ENCODE measurements at regions not wholly inside any gene's neighbourhood (a gene's known extent, or its start where the extent isn't known, plus 50 kb on each side); places are given as distances from the start of the nearest gene placed in this dataset.

DNA sequence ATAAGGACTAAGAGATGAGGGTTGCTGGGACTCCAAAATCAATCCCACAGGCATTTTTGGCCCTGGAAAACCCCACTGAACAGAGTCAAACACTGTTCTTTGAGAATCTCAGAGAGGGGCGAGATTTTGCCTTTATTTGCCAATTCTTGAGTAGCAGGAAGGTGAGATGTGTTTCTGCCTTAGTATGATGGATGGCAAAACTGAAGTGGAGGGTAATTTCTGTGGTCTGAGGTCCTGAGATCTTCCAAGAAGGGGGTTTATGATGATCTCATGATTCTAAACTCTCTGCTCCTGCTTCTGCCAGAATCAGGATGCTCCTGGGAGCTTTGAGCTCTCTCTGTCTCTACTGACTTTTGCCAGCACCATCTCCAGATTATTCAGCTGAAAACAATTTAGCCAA, 174.8 kb upstream of the CLINT1 start:
- no peak overlapping the region for H3K4me3 ChIP-seq (ENCODE audit: low read length)
- no peaks in the 10 kb centered on the region for H3K4me1 ChIP-seq (ENCODE audit: low read length)
- no peaks in the 10 kb centered on the region for H3K9me3 ChIP-seq (replicated peaks; ENCODE audit: insufficient read depth, low read length)
- no peak overlapping the region for H3K9ac ChIP-seq (ENCODE audit: low read length)
- no peaks in the 10 kb centered on the region for H3K36me3 ChIP-seq (replicated peaks; ENCODE audit: insufficient read depth, low read length)
- H2AFZ ChIP-seq (ENCODE audit: low read length), result no peak overlapping the region
- no peaks in the 10 kb centered on the region for H3F3A ChIP-seq (ENCODE audit: insufficient read depth, low read length)
- no peaks in the 10 kb centered on the region for H3K79me2 ChIP-seq (ENCODE audit: low read length)
- no peak overlapping the region for H3K4me2 ChIP-seq (ENCODE audit: low read depth, low read length)
- H4K20me1 ChIP-seq (ENCODE audit: insufficient read depth, low read length), result no peaks in the 10 kb centered on the region
- no peaks in the 10 kb centered on the region for H3K9me2 ChIP-seq (replicated peaks; ENCODE audit: insufficient read depth, low read length)
- H3K27me3 ChIP-seq (replicated peaks; ENCODE audit: insufficient read depth, low read length), result no peaks in the 10 kb centered on the region
- TF ChIP-seq, protein P1, sequence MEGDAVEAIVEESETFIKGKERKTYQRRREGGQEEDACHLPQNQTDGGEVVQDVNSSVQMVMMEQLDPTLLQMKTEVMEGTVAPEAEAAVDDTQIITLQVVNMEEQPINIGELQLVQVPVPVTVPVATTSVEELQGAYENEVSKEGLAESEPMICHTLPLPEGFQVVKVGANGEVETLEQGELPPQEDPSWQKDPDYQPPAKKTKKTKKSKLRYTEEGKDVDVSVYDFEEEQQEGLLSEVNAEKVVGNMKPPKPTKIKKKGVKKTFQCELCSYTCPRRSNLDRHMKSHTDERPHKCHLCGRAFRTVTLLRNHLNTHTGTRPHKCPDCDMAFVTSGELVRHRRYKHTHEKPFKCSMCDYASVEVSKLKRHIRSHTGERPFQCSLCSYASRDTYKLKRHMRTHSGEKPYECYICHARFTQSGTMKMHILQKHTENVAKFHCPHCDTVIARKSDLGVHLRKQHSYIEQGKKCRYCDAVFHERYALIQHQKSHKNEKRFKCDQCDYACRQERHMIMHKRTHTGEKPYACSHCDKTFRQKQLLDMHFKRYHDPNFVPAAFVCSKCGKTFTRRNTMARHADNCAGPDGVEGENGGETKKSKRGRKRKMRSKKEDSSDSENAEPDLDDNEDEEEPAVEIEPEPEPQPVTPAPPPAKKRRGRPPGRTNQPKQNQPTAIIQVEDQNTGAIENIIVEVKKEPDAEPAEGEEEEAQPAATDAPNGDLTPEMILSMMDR (IDR thresholded peaks at IDR 0.05; ENCODE audit: low read length), result no peak
- no peak overlapping the region for H3K27ac ChIP-seq (ENCODE audit: low read length)
- no peak for DNase-seq

GRCh38 chr5:158033076-158033475, 174.1 kb upstream of the CLINT1 start:
- H3K4me1 ChIP-seq (ENCODE audit: low read length), result no peaks in the 10 kb centered on the region
- no peak for DNase-seq
- H3K9ac ChIP-seq (ENCODE audit: low read length), result no peak overlapping the region
- no peaks in the 10 kb centered on the region for H3K36me3 ChIP-seq (replicated peaks; ENCODE audit: insufficient read depth, low read length)
- H3K9me3 ChIP-seq (replicated peaks; ENCODE audit: insufficient read depth, low read length), result no peaks in the 10 kb centered on the region
- H3K27me3 ChIP-seq (replicated peaks; ENCODE audit: insufficient read depth, low read length), result no peaks in the 10 kb centered on the region
- H3K27ac ChIP-seq (ENCODE audit: low read length), result no peak overlapping the region
- no peaks in the 10 kb centered on the region for H4K20me1 ChIP-seq (ENCODE audit: insufficient read depth, low read length)
- no peak for TF ChIP-seq EZH2phosphoT487 (IDR thresholded peaks at IDR 0.05; ENCODE audit: low read length)
- no peak overlapping the region for H3K4me2 ChIP-seq (ENCODE audit: low read depth, low read length)
- H3F3A ChIP-seq (ENCODE audit: insufficient read depth, low read length), result no peaks in the 10 kb centered on the region
- no peaks in the 10 kb centered on the region for H3K79me2 ChIP-seq (ENCODE audit: low read length)
- H3K9me2 ChIP-seq (replicated peaks; ENCODE audit: insufficient read depth, low read length), result no peaks in the 10 kb centered on the region
- H2AFZ ChIP-seq (ENCODE audit: low read length), result no peak overlapping the region
- H3K4me3 ChIP-seq (ENCODE audit: low read length), result no peak overlapping the region

DNA sequence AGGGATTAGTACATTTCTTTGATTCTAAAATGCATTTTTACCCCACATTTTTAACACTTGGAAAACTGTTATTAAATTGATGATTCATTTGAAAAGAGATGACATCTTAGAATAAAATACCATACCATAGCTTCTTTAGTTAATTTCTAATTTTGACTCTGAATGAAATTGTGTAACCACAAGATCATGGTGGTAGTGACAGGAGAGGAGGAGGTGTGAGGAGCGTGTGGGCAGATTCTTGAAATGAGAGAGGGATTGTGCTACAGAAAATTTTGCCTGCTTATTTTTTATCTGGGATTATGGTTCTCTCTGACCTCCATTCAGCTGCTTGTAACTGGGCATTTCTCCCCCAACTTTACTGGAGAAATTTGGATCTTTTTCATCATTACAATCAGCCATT, 173.3 kb upstream of the CLINT1 start:
- Histone ChIP-seq H3K9ac (ENCODE audit: low read length) (no peak overlapping the region), H4K20me1 (ENCODE audit: insufficient read depth, low read length) (no peaks in the 10 kb centered on the region), H3K4me1 (ENCODE audit: low read length) (no peaks in the 10 kb centered on the region), H3K9me3 (replicated peaks; ENCODE audit: insufficient read depth, low read length) (no peaks in the 10 kb centered on the region), H3K36me3 (replicated peaks; ENCODE audit: insufficient read depth, low read length) (no peaks in the 10 kb centered on the region), H3K79me2 (ENCODE audit: low read length) (no peaks in the 10 kb centered on the region), H3K27ac (ENCODE audit: low read length) (no peak overlapping the region), H3K4me2 (ENCODE audit: low read depth, low read length) (no peak overlapping the region), H2AFZ (ENCODE audit: low read length) (no peak overlapping the region), H3F3A (ENCODE audit: insufficient read depth, low read length) (no peaks in the 10 kb centered on the region), H3K4me3 (ENCODE audit: low read length) (no peak overlapping the region), H3K27me3 (replicated peaks; ENCODE audit: insufficient read depth, low read length) (no peaks in the 10 kb centered on the region), H3K9me2 (replicated peaks; ENCODE audit: insufficient read depth, low read length) (no peaks in the 10 kb centered on the region)
- no peak for DNase-seq
- TF ChIP-seq EZH2 (optimal IDR thresholded peaks at IDR 0.05; ENCODE audit: low read depth, low read length) (no peak), EZH2phosphoT487 (IDR thresholded peaks at IDR 0.05; ENCODE audit: low read length) (no peak)
- TF ChIP-seq, protein P1 (IDR thresholded peaks at IDR 0.05; ENCODE audit: low read length), result no peak

GRCh38 chr5:158027806-158028775, 169.1 kb upstream of the CLINT1 start:
- no peak overlapping the region for H3K4me3 ChIP-seq (ENCODE audit: low read length)
- H3K4me2 ChIP-seq (ENCODE audit: low read depth, low read length), result no peak overlapping the region
- TF ChIP-seq EZH2phosphoT487 (IDR thresholded peaks at IDR 0.05; ENCODE audit: low read length), result no peak
- TF ChIP-seq, protein P1 (IDR thresholded peaks at IDR 0.05; ENCODE audit: low read length), result no peak
- TF ChIP-seq EZH2 (optimal IDR thresholded peaks at IDR 0.05; ENCODE audit: low read depth, low read length), result no peak

More at GRCh38 chr5:158027806-158028775, 169.1 kb upstream of the CLINT1 start:
- no peak for DNase-seq
- Histone ChIP-seq H3K9ac (ENCODE audit: low read length) (no peak overlapping the region), H3F3A (ENCODE audit: insufficient read depth, low read length) (no peaks in the 10 kb centered on the region), H3K79me2 (ENCODE audit: low read length) (no peaks in the 10 kb centered on the region), H3K9me3 (replicated peaks; ENCODE audit: insufficient read depth, low read length) (no peaks in the 10 kb centered on the region), H3K27me3 (replicated peaks; ENCODE audit: insufficient read depth, low read length) (no peaks in the 10 kb centered on the region), H3K9me2 (replicated peaks; ENCODE audit: insufficient read depth, low read length) (no peaks in the 10 kb centered on the region), H3K4me1 (ENCODE audit: low read length) (no peaks in the 10 kb centered on the region), H2AFZ (ENCODE audit: low read length) (no peak overlapping the region), H3K27ac (ENCODE audit: low read length) (no peak overlapping the region), H4K20me1 (ENCODE audit: insufficient read depth, low read length) (no peaks in the 10 kb centered on the region), H3K36me3 (replicated peaks; ENCODE audit: insufficient read depth, low read length) (no peaks in the 10 kb centered on the region)

Measured in MM.1S (cell line).